Midbrain (tissue), 1 donor: ENCODE measurements at regions not wholly inside any gene's neighbourhood (a gene's known extent, or its start where the extent isn't known, plus 50 kb on each side); places are given as distances from the start of the nearest gene placed in this dataset.
A peak's percentile ranks its signal among the peaks of the same experiment; 100 is the strongest.
"Not testable (repeated sequence)": the region's sequence is repeated elsewhere in the genome, so short reads cannot be mapped to it uniquely, and the experiment has no call there.

ENCODE experiments used
- DNase-seq: peaks from one replicate; lab custom pipeline; 2025; lab: John Stamatoyannopoulos, UW

DNA sequence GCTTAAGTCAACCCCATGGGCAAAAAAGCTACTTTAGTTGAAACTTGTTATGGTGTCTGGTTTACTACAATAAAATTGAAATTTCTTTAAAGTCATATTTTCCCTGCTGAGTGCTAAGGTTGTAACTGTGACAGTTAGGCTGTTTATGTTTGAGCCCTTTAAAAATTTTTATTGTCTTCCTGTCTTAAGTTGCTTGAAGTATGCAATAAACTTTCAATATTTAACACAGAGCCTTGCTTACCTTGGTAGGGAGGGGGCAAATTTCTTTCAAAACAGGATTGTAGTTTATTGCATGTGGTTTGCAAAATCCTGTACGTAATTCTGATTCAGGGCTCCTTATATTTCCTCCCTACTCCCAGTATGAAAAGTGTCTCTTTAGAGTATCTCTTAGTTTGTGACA lies 465.5 kb upstream of the ACTBL2 start:
- no peak for DNase-seq

DNA sequence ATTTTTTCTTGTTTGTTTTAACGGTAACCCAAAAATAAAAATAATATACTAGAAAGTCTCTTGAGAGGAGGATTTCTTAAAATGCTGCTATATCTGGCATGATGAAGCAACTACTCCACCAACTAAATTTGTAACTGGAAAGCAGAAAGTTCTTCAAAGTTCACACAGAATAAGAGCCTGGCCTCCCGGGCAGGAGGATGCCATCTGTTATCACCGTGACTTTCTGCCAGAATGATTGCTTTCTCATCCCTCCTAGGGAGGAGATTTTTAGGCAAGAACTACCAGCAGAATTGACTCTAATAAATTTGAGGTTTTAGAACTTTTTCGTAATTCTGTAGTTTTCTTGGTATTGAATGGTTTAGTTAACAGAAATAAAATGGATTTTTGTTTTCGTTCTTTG lies 464.6 kb upstream of the ACTBL2 start:
- DNase-seq, result no peak

DNA sequence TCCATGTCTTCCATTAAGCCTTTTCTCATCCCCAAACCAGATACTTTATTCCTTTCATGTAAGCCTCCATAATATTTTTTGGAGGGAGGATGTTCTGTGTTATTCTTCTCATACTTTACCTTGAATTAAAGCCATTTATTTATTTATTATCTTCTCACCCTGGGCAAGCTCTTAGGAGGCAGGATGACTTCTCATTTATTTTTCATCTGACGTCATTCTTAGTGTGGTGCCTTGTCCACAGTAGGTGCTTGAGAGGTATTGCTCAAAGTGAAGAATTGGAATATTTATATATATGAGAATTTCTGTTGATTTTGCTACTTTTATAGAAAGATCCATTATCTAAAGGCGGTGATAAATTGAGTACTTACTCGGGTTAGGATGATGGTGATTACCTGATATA lies 458.3 kb upstream of the ACTBL2 start:
- no peak for DNase-seq

DNA sequence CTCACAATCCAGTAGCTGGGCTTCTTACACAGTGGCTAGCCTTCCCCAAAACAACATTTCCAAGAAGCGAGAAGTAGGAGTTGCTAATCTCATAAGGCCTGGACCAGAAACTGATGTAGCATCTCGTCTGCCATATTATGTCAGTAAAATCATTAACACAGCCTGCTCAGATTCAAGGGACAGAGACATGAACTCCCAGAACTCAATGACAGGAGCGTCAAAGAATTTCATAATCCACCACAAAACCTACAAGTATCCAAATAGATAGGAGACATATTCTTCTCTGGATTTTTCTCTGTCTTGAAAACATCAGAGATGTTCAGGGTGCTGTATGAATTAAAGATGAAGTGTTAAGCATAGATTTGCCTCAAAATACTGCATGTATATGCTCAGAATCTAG lies 457.6 kb upstream of the ACTBL2 start:
- DNase-seq, result no peak

GRCh38 chr5:57939771-57940170 lies 457.2 kb upstream of the ACTBL2 start:
- DNase-seq, result no peak

DNA sequence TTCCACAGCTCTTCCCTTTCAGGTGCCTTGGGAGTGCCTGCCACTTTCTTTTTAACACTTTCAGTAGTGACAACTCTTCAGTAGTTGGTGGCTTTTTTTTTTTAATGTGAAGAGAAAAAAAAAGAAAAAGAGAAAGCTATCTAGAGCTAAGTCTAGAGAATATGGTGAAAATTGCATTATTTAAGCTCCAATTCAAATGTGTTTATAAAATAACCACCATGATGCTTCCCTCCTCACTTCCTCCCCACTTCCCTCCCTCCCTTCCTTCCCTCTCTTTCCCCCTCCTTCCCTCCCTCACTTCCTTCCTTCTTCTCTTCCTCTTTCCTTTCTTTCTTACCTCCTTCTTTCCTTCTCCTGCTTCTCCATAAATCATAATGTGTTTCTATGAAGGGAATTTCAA lies 456.7 kb upstream of the ACTBL2 start:
- no peak for DNase-seq

GRCh38 chr5:57938174-57938557 lies 455.6 kb upstream of the ACTBL2 start:
- no peak for DNase-seq

DNA sequence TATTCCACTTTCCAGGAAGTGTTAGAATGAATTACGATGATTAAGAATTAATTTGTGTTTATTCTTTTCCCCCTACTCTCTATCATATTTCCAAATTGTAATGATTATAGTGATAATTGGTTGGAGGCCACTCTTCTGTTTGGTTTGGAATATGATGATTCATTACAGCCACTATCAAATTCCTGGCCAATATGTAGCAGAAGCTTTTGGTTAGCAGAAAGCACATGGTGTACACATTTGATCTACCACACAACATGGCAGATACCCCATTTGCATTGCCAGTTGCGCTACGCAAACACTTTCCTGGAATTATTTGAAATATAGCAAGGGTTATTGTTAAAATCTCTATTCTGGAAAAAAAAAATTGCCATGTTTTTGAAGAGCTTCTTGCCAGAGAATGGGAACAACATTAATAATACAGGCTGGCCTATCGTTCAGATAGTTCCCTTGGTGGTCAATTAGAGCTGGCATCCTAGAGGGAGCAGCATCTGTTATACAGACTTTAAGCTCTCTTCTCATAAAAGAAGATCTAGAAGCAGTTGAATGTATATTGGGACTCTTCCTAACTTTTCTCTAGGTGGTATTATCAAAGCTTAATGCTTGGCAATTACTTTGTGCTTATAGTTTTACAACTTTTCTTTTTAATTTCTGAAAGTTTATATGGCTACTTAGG lies 455.0 kb upstream of the ACTBL2 start:
- DNase-seq, result no peak

GRCh38 chr5:57937025-57937424 lies 454.4 kb upstream of the ACTBL2 start:
- no peak for DNase-seq

DNA sequence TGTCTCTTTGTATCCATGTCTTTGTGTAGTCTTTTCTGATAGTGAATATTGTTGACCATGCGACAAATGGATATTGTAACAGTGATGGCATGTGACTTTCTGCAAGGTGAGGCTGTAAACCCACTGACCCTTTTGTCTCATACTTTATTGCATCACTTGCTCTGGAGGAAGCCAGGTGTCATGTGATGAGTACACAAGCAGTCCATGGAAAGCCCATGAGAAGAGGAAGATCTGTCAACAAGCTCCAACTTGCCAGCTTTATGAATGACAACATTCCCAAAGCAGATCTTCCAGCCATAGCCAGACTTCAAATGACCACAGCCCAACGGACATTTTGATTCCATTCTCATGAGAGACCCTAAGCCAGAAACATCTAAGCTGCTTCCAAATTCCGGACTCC lies 450.1 kb upstream of the ACTBL2 start:
- DNase-seq, result no peak

- peak; percentile 4 for DNase-seq
These were observed 449.2 kb upstream of the ACTBL2 start for GRCh38 chr5:57931807-57932206.

- no peak for DNase-seq
These were observed 448.7 kb upstream of the ACTBL2 start for GRCh38 chr5:57931352-57931751.

DNA sequence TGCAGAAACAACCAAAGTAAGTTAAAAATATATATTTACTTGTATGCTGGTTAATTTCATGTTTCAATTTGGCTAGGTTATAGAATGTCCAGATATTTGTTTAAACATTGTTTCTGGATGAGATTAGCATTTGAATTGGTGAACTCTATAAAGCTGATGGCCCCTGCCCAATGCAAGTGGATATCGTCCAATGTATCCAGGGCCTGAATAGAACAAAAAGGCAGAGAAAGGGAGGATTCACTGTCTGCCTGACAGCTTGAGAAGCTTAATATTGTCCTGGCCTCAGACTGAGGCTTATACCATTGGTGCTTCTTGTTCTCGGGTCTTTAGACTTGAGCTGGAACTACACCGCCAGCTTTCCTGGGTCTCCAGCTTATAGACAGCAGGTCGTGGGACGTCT lies 446.7 kb upstream of the ACTBL2 start:
- no peak for DNase-seq

- not testable (repeated sequence) for DNase-seq
These were observed 440.5 kb upstream of the ACTBL2 start for GRCh38 chr5:57923094-57923493.

GRCh38 chr5:57917004-57917403 lies 434.4 kb upstream of the ACTBL2 start:
- DNase-seq, result no peak

DNA sequence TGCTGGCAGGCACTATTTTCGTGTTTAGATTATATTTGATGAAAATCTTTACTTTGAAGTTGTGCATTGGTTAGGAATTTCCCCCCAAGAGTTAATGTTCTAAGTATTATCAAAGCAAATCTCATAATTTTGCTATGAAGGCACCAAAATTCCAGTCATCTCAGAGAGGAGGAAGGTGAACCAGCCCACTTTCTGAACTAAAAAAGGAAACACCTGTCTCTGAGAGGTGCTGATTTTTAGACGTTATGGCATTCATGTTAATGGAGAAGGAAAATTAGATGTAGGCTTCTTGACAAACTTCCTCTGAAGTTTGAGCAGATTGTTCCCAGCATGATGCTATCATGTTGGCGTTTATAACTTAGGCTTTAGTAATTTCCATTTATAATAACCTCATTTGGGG lies 432.9 kb upstream of the ACTBL2 start:
- no peak for DNase-seq

GRCh38 chr5:57911438-57911837 lies 428.8 kb upstream of the ACTBL2 start:
- no peak for DNase-seq

DNA sequence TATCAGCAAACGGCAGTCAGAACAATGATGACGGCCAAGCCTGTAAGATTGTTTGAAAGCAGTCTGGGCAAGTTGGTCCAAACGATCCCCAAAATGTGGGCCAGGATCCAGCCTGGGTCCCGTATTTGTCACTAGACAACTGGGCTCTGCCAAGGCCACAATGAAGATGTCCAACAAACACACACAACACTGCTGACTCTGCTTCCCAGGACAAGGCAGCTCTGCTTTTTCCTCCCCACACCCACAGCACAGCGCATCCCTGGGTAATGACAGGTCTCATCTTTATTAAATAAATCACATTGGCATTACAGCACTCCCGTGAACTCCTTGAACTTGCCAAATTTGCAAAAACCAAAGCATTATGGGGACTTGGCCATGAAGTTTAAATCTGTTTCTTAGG lies 424.1 kb upstream of the ACTBL2 start:
- no peak for DNase-seq

GRCh38 chr5:57903458-57903857 lies 420.8 kb upstream of the ACTBL2 start:
- no peak for DNase-seq

DNA sequence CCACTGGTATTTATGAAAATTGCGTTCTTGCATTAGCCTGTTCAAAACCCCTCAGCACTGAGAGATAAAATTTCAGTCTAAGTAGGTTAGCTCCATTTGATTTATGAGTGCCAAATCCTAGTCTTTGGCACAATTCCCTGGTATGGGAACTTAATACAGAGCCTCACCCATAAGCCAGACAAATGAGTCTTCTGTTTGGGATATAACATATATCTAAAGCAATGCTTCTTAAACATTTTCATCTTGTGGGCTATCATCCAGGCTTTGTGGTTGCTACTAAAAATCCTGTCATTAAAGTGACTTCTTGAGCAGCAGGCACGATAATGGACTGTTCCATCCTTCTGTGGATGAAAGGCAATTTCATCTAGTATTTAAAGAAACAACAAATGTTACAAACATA lies 419.5 kb upstream of the ACTBL2 start:
- DNase-seq, result no peak

GRCh38 chr5:57900381-57900944 lies 417.9 kb upstream of the ACTBL2 start:
- peak; percentile 5 for DNase-seq

- no peak for DNase-seq
These were observed 414.0 kb upstream of the ACTBL2 start for GRCh38 chr5:57896576-57896975.

DNA sequence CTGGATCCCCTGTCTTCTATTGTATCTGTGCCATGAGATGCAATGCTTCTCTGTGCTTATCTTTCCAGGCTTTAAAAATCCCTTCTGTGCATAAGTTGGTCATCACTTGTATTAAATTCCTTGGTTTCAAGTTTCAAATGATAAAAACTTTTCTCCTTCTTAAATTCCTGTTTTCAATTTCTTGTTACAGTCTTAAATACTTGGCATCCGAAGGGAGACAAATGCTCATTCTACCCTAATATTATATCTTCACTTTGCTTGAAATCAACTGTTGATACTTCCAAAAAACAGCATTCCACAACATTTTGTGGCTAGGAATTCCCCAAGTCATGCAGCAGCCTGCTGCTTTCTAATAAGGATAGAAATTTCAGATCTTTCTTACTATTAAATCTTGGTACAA lies 413.2 kb upstream of the ACTBL2 start:
- no peak for DNase-seq

GRCh38 chr5:57893926-57894325 lies 411.3 kb upstream of the ACTBL2 start:
- DNase-seq, result no peak
